Dedifferentiated amniotic fluid mesenchymal stem cell (primary cell): ENCODE measurements at regions not wholly inside any gene's neighbourhood (a gene's known extent, or its start where the extent isn't known, plus 50 kb on each side); places are given as distances from the start of the nearest gene placed in this dataset.
A peak's percentile ranks its signal among the peaks of the same experiment; 100 is the strongest.

Source experiments
- DNase-seq: peaks from one replicate; pipeline ENCODE4 v3.0.0-alpha.2; 2016; ENCODE audit errors: extremely low spot score

GRCh38 chr2:237170020-237170419 lies 84.3 kb downstream of the COPS8 start:
- no peak for DNase-seq

GRCh38 chr2:237171396-237171795 lies 85.7 kb downstream of the COPS8 start:
- DNase-seq = peak; percentile 96

DNA sequence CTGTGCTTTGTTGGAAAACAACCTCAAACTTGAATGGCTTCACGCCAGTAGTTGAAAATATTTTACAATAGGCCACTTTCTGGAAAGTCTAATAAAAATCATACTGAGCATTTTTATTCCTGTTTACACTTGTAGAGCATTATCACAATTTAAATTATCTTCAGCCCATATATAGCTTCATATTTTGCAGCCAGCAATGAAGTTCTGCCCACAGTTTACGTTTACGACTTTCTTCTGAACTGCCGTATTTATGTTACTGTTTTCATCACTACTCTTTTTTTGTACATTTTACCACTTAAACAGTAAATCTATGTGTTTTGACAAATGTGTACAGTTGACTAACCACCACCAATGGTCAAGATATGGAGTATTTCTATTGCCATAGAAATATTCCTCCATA lies 86.2 kb downstream of the COPS8 start:
- DNase-seq = no peak

- no peak for DNase-seq
Measured at GRCh38 chr2:237177052-237177451, 91.4 kb downstream of the COPS8 start.

DNA sequence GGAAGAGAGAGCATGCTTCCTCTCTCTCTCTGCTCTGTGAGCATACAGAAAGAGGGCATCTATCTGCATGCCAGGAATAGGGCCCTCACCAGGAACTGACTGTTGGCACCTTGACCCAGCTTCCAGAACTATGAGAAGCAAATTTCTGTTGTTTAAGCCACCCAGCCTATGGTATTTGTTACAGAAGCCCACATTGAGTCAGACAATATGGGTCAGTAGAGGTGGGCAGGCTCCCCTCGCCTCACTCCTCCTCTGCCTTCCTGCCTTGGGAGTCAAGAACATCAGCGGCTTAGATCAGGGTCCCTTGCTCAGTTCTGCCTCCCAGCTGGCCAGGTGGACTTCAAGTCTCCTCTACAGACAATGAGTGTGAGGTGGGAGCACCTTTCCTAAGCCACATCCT lies 92.3 kb downstream of the COPS8 start:
- no peak for DNase-seq

DNA sequence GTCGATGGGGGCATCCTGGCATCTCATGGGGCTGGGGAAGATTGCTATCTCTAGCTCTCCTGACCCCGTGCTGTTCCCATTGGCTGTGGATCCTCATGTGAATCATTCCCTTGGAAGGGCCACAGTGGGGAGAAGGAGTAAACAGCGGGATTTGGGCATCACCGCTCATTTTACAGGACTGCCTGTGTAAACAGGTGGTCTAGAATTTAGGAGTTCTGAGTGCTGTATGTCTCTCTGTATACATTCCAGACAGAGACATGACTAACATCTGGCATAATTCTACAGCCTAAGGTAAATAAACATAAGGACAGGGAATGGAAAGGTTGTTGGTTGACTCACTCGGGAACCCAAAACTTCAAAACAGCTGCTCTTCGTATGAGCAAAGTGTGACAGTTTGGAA lies 92.7 kb downstream of the COPS8 start:
- peak; percentile 63 for DNase-seq

DNA sequence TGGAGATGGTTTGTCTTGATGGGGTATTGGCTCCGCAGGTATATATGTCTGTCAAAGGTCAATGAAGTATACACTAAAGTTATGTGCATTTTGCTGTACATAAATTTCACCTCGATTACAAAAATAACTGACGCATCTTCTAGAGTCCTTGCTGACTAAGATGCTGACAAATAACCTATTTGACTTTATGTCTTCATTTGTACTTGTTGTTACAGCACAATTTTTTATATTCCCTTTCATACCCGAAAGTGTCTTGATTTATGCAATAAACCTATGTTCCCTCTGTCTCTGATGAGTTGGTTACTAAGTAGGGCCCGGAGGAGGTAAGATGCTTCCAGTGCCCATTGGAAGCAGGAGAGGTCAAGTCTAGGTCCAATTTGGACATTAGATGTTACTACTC lies 93.5 kb downstream of the COPS8 start:
- DNase-seq = no peak

- no peak for DNase-seq
Measured at GRCh38 chr2:237180187-237180586, 94.5 kb downstream of the COPS8 start.

- DNase-seq = no peak
Measured at GRCh38 chr2:237180987-237181386, 95.3 kb downstream of the COPS8 start.

GRCh38 chr2:237181844-237182243 lies 96.2 kb downstream of the COPS8 start:
- DNase-seq = peak; percentile 51

DNA sequence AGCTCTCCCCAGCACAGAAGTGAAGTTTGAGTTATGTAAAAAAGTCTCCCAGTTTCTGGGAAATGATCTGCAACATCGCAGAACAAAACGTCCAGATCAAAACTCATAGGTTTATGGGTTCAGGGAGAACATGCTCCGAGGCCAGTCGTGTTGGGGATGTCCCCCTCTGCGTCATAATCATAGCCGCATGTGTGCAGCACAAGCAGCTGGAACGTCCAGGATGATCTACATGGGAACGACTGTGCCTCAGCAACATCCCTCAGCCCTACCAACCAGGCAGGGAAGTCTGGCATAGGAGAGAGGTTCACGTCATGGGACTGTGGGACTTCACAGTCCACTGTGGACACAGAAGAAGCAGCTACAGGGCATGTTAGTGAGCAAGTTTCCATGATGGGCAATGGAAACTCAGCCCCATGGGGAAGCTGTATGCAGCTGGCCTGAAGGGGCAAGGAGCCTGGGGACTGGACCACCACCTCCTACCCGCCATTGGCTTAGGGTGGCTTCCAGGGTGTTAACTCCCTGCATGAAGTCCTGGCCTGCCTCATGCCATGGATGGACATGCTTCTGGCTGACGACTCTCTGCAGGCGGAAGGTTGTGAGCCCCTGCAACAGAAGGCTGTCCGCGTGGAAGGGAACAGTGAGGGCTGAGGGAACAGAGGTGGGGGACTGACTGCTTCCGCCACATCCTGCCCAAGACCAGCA lies 96.9 kb downstream of the COPS8 start:
- DNase-seq = no peak

- no peak for DNase-seq
Measured at GRCh38 chr2:237184192-237184918, 98.7 kb downstream of the COPS8 start.

DNA sequence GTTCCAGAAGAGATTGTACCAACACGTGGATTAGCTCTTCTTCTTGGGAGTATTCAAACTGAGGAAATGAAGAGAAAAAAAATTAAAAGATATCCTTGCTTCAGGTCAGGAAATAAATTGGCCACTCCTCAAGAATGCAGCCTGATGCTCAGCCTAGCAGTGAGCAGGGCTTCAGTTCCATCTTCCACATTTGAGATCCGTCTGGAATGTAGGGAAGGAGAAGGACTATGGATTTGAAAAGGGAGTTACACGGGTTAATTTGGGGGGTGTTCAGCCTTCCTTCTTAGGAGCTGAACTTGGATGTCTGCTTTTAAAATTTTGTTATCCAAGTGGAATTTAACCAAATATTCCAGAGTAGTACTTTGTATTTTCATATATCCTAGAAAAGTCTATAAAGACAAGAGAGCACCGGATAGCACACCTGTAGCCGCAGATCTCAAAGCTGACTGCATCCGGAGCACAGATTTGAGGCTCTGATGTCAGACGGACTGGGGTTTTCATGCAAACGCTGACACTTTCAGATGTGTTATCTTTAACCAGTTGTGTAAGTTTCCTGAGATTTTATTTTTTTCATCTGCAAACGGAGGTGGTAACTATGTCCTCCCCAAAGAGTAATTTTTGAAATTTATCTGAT lies 99.3 kb downstream of the COPS8 start:
- no peak for DNase-seq

DNA sequence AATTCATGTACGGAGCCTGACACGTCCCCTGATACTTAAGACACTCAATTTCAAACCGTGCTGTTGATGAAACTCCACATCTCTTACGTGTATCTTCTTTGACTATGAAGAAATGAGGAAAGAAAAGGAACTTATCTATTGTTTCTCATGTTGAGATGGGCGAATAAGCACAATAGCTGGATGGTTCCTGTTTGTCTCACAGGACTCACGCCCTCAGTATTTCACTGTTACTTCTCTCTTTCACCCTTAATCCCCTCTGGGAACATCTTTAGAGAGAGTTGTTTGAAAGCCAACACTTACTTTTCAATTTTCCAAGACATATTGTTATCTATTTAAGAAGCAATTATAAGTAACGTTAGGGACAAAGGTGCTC lies 99.8 kb downstream of the COPS8 start:
- DNase-seq = no peak

DNA sequence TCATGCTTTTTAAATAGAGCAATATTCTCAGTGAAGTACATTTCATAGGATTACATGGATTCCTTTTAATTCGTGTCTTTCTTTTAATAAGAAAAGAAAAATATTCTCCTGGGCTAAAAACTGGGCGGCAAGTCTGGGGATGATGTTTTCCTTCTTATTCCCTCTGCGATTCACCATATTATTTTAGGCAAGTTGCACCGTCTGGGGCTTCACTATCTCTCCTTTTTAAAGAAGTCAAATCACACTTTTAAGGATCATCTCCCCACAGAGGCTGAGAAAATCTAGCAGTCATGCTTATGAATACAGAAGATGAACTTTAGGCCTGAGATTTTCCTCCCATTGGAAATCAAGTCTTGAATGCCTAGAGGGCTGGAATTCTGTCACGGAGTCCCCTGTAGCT lies 104.1 kb downstream of the COPS8 start:
- no peak for DNase-seq

DNA sequence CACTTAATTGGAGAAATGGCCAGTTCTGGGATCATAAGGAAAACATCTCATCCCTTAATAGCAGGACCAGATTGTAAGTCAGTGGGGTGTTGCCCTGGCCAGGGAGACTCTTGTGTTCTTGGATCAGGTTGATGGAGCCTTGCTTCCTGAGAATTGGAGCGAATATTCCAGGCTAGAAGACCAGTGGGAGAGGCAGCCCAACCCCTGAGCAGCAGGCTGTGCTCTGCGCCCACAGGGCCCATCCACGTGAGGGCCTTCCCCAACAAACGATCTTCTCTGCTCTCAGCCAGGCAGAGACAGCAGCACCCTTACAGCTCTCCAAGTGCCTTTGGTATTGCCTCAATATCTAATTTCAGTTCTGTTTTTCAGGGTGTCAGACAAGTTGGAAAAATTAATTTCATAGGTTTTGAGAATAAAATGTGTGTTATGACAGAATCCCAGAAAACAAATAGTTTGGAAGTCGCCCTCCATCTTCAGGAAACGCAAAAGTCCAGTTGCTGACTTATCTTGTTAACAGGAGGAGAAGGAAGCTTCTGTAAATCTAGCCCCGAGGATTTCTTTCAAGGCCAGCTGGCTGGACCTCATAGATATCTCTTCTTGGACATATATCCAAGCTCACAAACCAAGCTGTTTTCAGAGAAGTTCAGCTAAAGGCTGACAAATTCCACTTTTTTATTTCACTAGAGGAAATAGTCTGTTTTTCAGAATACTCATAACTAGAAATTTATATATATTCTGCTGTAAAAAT lies 105.5 kb downstream of the COPS8 start:
- no peak for DNase-seq

DNA sequence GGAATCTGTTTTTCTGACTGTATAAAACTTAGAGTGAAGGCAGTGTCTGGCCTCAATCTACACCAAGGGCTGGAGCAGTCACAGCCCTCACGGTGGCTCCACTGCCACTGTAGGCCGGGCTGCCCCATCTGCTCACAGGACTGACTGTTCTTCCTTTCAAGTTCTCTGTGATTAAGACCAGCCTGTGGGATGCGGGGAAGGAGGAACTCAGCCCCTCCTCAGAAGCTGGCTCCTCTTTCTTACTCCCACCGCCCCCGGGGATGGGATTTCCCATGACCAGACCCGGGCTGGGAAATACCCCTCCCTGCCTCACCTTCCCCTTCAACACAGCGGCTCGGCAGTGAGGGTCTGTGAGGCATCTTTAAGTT lies 106.0 kb downstream of the COPS8 start:
- DNase-seq = no peak

- DNase-seq = no peak
Measured at GRCh38 chr2:237192881-237193280, 107.2 kb downstream of the COPS8 start.

DNA sequence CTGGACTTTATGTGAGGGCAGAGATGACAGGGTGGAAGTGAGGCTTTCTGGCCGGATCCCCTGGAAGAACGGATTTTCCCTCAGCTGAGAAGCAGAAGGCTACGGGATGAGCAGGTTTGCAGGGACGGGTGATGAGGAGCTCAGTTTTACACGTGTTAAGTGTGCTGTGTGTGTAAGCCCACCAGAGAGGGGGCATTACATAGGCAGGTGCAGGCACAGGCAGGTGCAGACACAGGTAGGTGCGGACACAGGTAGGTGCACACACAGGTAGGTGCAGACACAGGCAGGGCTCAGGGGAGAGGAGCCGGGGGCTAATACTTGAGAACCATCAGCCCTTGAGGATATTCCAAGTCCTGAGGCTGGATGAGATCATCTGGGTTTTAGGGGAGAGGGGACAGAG lies 107.7 kb downstream of the COPS8 start:
- DNase-seq = no peak

GRCh38 chr2:237194081-237194480 lies 108.4 kb downstream of the COPS8 start:
- DNase-seq = no peak

DNA sequence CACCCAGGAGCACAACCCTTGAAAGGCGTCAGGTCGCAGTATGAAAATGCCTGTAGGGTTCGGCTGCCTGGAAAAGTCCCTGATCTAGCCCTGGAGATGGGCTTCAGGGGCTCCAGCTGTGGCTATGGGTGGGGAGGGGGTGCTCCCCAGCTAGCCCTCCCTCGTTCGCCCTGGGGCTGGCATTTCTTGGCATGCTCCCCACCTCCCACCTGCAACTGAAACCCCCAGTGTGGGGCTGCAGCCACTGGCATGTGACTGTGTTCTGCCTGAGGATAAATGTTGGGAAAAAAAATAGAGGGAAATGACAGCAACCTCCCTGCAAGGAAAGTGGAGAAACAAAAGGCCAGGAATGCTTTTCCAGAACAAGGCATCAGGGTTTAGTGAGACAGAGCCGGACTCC lies 109.2 kb downstream of the COPS8 start:
- no peak for DNase-seq

GRCh38 chr2:237195396-237196120 lies 109.9 kb downstream of the COPS8 start:
- no peak for DNase-seq
